Keratinocyte (primary cell): ENCODE measurements at regions not wholly inside any gene's neighbourhood (a gene's known extent, or its start where the extent isn't known, plus 50 kb on each side); places are given as distances from the start of the nearest gene placed in this dataset.

Source experiments
- DNase-seq: peaks from one replicate; pipeline ENCODE4 v3.0.0-alpha.2; 2011; ENCODE audit warnings: low read depth, missing footprints, low spot score
- FAIRE-seq: peaks from 2 replicates; lab custom pipeline; 2011; peaks lifted over from hg19 to GRCh38; lab: Jason Lieb, UNC
- H2AFZ ChIP-seq: 2 replicates; pipeline ENCODE4 v1.6.0; 2012; ENCODE audit warnings: low read length, control low read depth, inconsistent platforms; ENCODE audit not compliant: control insufficient read depth
- H3K27ac ChIP-seq: 2 replicates; pipeline ENCODE4 v1.5.1; 2011; ENCODE audit warnings: low read length; ENCODE audit not compliant: control insufficient read depth, insufficient read depth
- H3K27me3 ChIP-seq: 3 replicates; pipeline ENCODE4 v1.6.0; 2011; ENCODE audit warnings: low read length; ENCODE audit not compliant: control insufficient read depth, insufficient read depth; ENCODE audit errors: extremely low read depth
- H3K36me3 ChIP-seq, 2 experiments: 2 replicates in 1 of 2; 3 replicates in 1 of 2; pipeline ENCODE4 v1.5.1; 2011; ENCODE audit warnings: low read length in 2 of 2, mild to moderate bottlenecking in 1 of 2; ENCODE audit not compliant: control insufficient read depth in 2 of 2, insufficient read depth in 2 of 2; ENCODE audit errors: extremely low read depth in 1 of 2
- H3K4me1 ChIP-seq: 3 replicates; pipeline ENCODE4 v1.5.1; 2011; ENCODE audit warnings: low read length; ENCODE audit not compliant: control insufficient read depth, insufficient read depth; ENCODE audit errors: extremely low read depth
- H3K4me2 ChIP-seq: 3 replicates; pipeline ENCODE4 v1.6.0; 2011; ENCODE audit warnings: low read depth, low read length; ENCODE audit not compliant: control insufficient read depth, insufficient read depth; ENCODE audit errors: extremely low read depth
- H3K4me3 ChIP-seq, 3 experiments: fragments of 200-600 bp in 1 of 3; sonication (generic) in 1 of 3; 2 replicates in 2 of 3; 3 replicates in 1 of 3; pipeline ENCODE4 v1.5.1; 2011 to 2016; ENCODE audit warnings: low read length in 3 of 3, mild to moderate bottlenecking in 3 of 3, control low read depth in 2 of 3, inconsistent platforms in 1 of 3, low read depth in 1 of 3, mixed read lengths in 1 of 3, mixed run types in 1 of 3, moderate library complexity in 1 of 3; ENCODE audit not compliant: control insufficient read depth in 2 of 3, insufficient read depth in 2 of 3; ENCODE audit errors: extremely low read depth in 1 of 3
- H3K79me2 ChIP-seq: 2 replicates; pipeline ENCODE4 v1.6.0; 2012; ENCODE audit warnings: low read length; ENCODE audit not compliant: control insufficient read depth, insufficient read depth
- H3K9ac ChIP-seq: 3 replicates; pipeline ENCODE4 v1.6.0; 2011; ENCODE audit warnings: low read length; ENCODE audit not compliant: control insufficient read depth, insufficient read depth; ENCODE audit errors: extremely low read depth
- H3K9me1 ChIP-seq: 3 replicates; pipeline ENCODE4 v1.6.0; 2011; ENCODE audit warnings: low read length; ENCODE audit not compliant: control insufficient read depth, insufficient read depth; ENCODE audit errors: extremely low read depth
- H3K9me3 ChIP-seq: 2 replicates; pipeline ENCODE4 v1.5.1; 2012; ENCODE audit warnings: low read depth, low read length; ENCODE audit not compliant: control insufficient read depth
- H4K20me1 ChIP-seq: 3 replicates; pipeline ENCODE4 v1.6.0; 2011; ENCODE audit warnings: low read length; ENCODE audit not compliant: control insufficient read depth, insufficient read depth; ENCODE audit errors: extremely low read depth
- CTCF ChIP-seq, 3 experiments: IDR thresholded peaks in 1 of 3; conservative IDR thresholded peaks in 1 of 3; optimal IDR thresholded peaks in 1 of 3; 2 replicates in 2 of 3; 3 replicates in 1 of 3; pipeline versions ENCODE3 to v1.5.1; 2011; ENCODE audit warnings: low read length in 3 of 3, mild to moderate bottlenecking in 3 of 3, moderate library complexity in 2 of 3, control low read depth in 1 of 3, inconsistent platforms in 1 of 3; ENCODE audit not compliant: insufficient read depth in 2 of 3; ENCODE audit errors: extremely low read depth in 1 of 3
- EZH2 ChIP-seq: IDR thresholded peaks from one replicate; pipeline ENCODE4 v1.6.1; 2012; ENCODE audit warnings: inconsistent platforms, mild to moderate bottlenecking, low read length, moderate library complexity
- dilution Hi-C: fragments of 300-500 bp; cut with MboI; formaldehyde crosslinking; loops from one replicate; pipeline ENCODE4 v1.7.0; 2020; ENCODE audit warnings: low sequenced_read_pairs; ENCODE audit not compliant: extremely low pct_ligation_motif_present

- Histone ChIP-seq H3K36me3 (no peaks in the 10 kb centered on the region), H3K9ac (no peak overlapping the region), H3K79me2 (no peaks in the 10 kb centered on the region), H3K4me1 (peaks cover 33% of the 10 kb centered on the region), H3K4me2 (no peak overlapping the region), H2AFZ (no peak overlapping the region), H3K27ac (no peak overlapping the region), H3K9me1 (no peaks in the 10 kb centered on the region), H3K27me3 (no peaks in the 10 kb centered on the region), H3K9me3 (no peaks in the 10 kb centered on the region), H4K20me1 (no peaks in the 10 kb centered on the region), H3K4me3 (no peak overlapping the region)
- no peak for FAIRE-seq
- TF ChIP-seq CTCF (optimal IDR thresholded peaks at IDR 0.05 in 1 of 3, IDR thresholded peaks at IDR 0.05 in 1 of 3, conservative IDR thresholded peaks at IDR 0.05 in 1 of 3; ENCODE audit: extremely low read depth in 1 of 3, insufficient read depth in 2 of 3, low read length in 3 of 3): no peak
- TF ChIP-seq EZH2: no peak
- no peak for DNase-seq
- dilution Hi-C loops: no loop called here
These were observed 201.0 kb downstream of the GLI2 start for GRCh38 chr2:120936476-120937334.

- Histone ChIP-seq H3K4me2 (no peak overlapping the region), H3K27ac (no peak overlapping the region), H3K79me2 (no peaks in the 10 kb centered on the region), H3K4me1 (peaks cover 33% of the 10 kb centered on the region), H3K9me3 (no peaks in the 10 kb centered on the region), H3K9me1 (no peaks in the 10 kb centered on the region), H3K4me3 (no peak overlapping the region), H3K9ac (no peak overlapping the region), H3K36me3 (no peaks in the 10 kb centered on the region), H3K27me3 (no peaks in the 10 kb centered on the region), H2AFZ (no peak overlapping the region), H4K20me1 (no peaks in the 10 kb centered on the region)
- TF ChIP-seq CTCF (optimal IDR thresholded peaks at IDR 0.05 in 1 of 3, IDR thresholded peaks at IDR 0.05 in 1 of 3, conservative IDR thresholded peaks at IDR 0.05 in 1 of 3; ENCODE audit: extremely low read depth in 1 of 3, insufficient read depth in 2 of 3, low read length in 3 of 3) (no peak), EZH2 (no peak)
- DNase-seq (no peak), FAIRE-seq (no peak)
- dilution Hi-C loops: no loop called here
These were observed 202.0 kb downstream of the GLI2 start for GRCh38 chr2:120937686-120938044.
